ENCODE measurements at regions not wholly inside any gene's neighbourhood (a gene's known extent, or its start where the extent isn't known, plus 50 kb on each side); places are given as distances from the start of the nearest gene placed in this dataset.

- DNase-seq (ENCODE audit: low spot score) = no peak
Measured at GRCh38 chr3:82940124-82940523, 1178.7 kb upstream of the GBE1 start.

- DNase-seq (ENCODE audit: low spot score) = no peak
Measured at GRCh38 chr3:82939491-82940097, 1178.1 kb upstream of the GBE1 start.

- DNase-seq (ENCODE audit: low spot score) = no peak
Measured at GRCh38 chr3:82938821-82939328, 1177.4 kb upstream of the GBE1 start.

GRCh38 chr3:82927309-82928253 is 1166.1 kb upstream of the GBE1 start:
- no peak for DNase-seq (ENCODE audit: low spot score)

- DNase-seq (ENCODE audit: low spot score) = no peak
Measured at GRCh38 chr3:82891028-82891427, 1129.6 kb upstream of the GBE1 start.

- DNase-seq (ENCODE audit: low spot score) = no peak
Measured at GRCh38 chr3:82883072-82883471, 1121.6 kb upstream of the GBE1 start.

GRCh38 chr3:82875401-82875800 is 1114.0 kb upstream of the GBE1 start:
- no peak for DNase-seq (ENCODE audit: low spot score)

- no peak for DNase-seq (ENCODE audit: low spot score)
Measured at GRCh38 chr3:82839871-82840270, 1078.4 kb upstream of the GBE1 start.

GRCh38 chr3:82834098-82834497 is 1072.7 kb upstream of the GBE1 start:
- DNase-seq (ENCODE audit: low spot score) = no peak

- DNase-seq (ENCODE audit: low spot score) = no peak
Measured at GRCh38 chr3:82824491-82824890, 1063.0 kb upstream of the GBE1 start.

GRCh38 chr3:82816086-82816485 is 1054.6 kb upstream of the GBE1 start:
- DNase-seq (ENCODE audit: low spot score) = no peak

- DNase-seq (ENCODE audit: low spot score) = no peak
Measured at GRCh38 chr3:82815417-82816058, 1054.1 kb upstream of the GBE1 start.

GRCh38 chr3:82814660-82815059 is 1053.2 kb upstream of the GBE1 start:
- no peak for DNase-seq (ENCODE audit: low spot score)

- DNase-seq (ENCODE audit: low spot score) = no peak
Measured at GRCh38 chr3:82807781-82808180, 1046.3 kb upstream of the GBE1 start.

- DNase-seq (ENCODE audit: low spot score) = no peak
Measured at GRCh38 chr3:82802501-82802900, 1041.1 kb upstream of the GBE1 start.

- no peak for DNase-seq (ENCODE audit: low spot score)
Measured at GRCh38 chr3:82800248-82800647, 1038.8 kb upstream of the GBE1 start.

- no peak for DNase-seq (ENCODE audit: low spot score)
Measured at GRCh38 chr3:82796765-82797164, 1035.3 kb upstream of the GBE1 start.

GRCh38 chr3:82791241-82791640 is 1029.8 kb upstream of the GBE1 start:
- no peak for DNase-seq (ENCODE audit: low spot score)

GRCh38 chr3:82790307-82791097 is 1029.1 kb upstream of the GBE1 start:
- no peak for DNase-seq (ENCODE audit: low spot score)

GRCh38 chr3:82783194-82783593 is 1021.7 kb upstream of the GBE1 start:
- DNase-seq (ENCODE audit: low spot score) = no peak

GRCh38 chr3:82773207-82773606 is 1011.8 kb upstream of the GBE1 start:
- no peak for DNase-seq (ENCODE audit: low spot score)

- DNase-seq (ENCODE audit: low spot score) = no peak
Measured at GRCh38 chr3:82764521-82764920, 1003.1 kb upstream of the GBE1 start.

All from kidney capillary endothelial cell (primary cell).